CD14-positive monocyte (primary cell): ENCODE measurements at regions not wholly inside any gene's neighbourhood (a gene's known extent, or its start where the extent isn't known, plus 50 kb on each side); places are given as distances from the start of the nearest gene placed in this dataset.

Source experiments
- DNase-seq, 3 donors: peaks; one replicate each; pipeline ENCODE4 v3.0.0-alpha.2; 2011 to 2022
- H2AFZ ChIP-seq: 2 replicates; pipeline ENCODE4 v1.6.0; 2012; ENCODE audit warnings: mild to moderate bottlenecking, low read depth, low read length, inconsistent platforms; ENCODE audit not compliant: insufficient read depth, poor library complexity, severe bottlenecking
- H3K27ac ChIP-seq, 2 donors: 1 replicate in 1 of 2; 2 replicates in 1 of 2; pipeline ENCODE4 v1.5.1; 2012 to 2013; ENCODE audit warnings: low read length in 2 of 2, control low read depth in 1 of 2, inconsistent platforms in 1 of 2, low read depth in 1 of 2, mild to moderate bottlenecking in 1 of 2
- H3K27me3 ChIP-seq, 2 donors: one replicate each; pipeline versions ENCODE4 v1.6.0 to v1.6.1; 2011 to 2013; ENCODE audit warnings: low read length in 2 of 2; ENCODE audit not compliant: control insufficient read depth in 2 of 2, insufficient read depth in 2 of 2
- H3K36me3 ChIP-seq, 2 donors: replicated peaks in 1 of 2; 1 replicate in 1 of 2; 2 replicates in 1 of 2; pipeline versions ENCODE4 v1.5.1 to v1.6.1; 2012 to 2013; ENCODE audit warnings: low read length in 2 of 2, control low read depth in 1 of 2, inconsistent platforms in 1 of 2, mild to moderate bottlenecking in 1 of 2; ENCODE audit not compliant: insufficient read depth in 2 of 2, control insufficient read depth in 1 of 2
- H3K4me1 ChIP-seq, 2 donors: 1 replicate in 1 of 2; 2 replicates in 1 of 2; pipeline versions ENCODE4 v1.5.1 to v1.6.1; 2012 to 2013; ENCODE audit warnings: low read length in 2 of 2, control low read depth in 1 of 2, inconsistent platforms in 1 of 2, mild to moderate bottlenecking in 1 of 2, moderate library complexity in 1 of 2; ENCODE audit not compliant: insufficient read depth in 2 of 2, control insufficient read depth in 1 of 2
- H3K4me2 ChIP-seq: replicated peaks from 2 replicates; pipeline ENCODE3; 2012; ENCODE audit warnings: low read length, moderate library complexity, mild to moderate bottlenecking; ENCODE audit not compliant: poor library complexity, severe bottlenecking; ENCODE audit errors: extremely low read depth
- H3K4me3 ChIP-seq, 3 experiments: fragments of 200-600 bp in 1 of 3; sonication (generic) in 1 of 3; replicated peaks in 1 of 3; 1 replicate in 2 of 3; 2 replicates in 1 of 3; pipeline ENCODE4 v1.5.1; 2011 to 2013; ENCODE audit warnings: low read length in 3 of 3, mild to moderate bottlenecking in 3 of 3, control low read depth in 2 of 3, low read depth in 2 of 3, inconsistent platforms in 1 of 3, moderate library complexity in 1 of 3
- H3K79me2 ChIP-seq: 2 replicates; pipeline ENCODE4 v1.6.0; 2012; ENCODE audit warnings: mild to moderate bottlenecking, control low read depth, inconsistent platforms, low read length, moderate library complexity; ENCODE audit not compliant: insufficient read depth
- H3K9ac ChIP-seq: 2 replicates; pipeline ENCODE4 v1.6.0; 2017; ENCODE audit warnings: low read length, mild to moderate bottlenecking; ENCODE audit not compliant: insufficient read depth, poor library complexity, severe bottlenecking
- H3K9me3 ChIP-seq, 2 donors: replicated peaks in 1 of 2; 1 replicate in 1 of 2; 2 replicates in 1 of 2; pipeline versions ENCODE4 v1.5.1 to v1.6.1; 2012 to 2013; ENCODE audit warnings: low read length in 2 of 2, control low read depth in 1 of 2; ENCODE audit not compliant: control insufficient read depth in 1 of 2, insufficient read depth in 1 of 2
- H4K20me1 ChIP-seq: 2 replicates; pipeline ENCODE4 v1.6.0; 2012; ENCODE audit warnings: mild to moderate bottlenecking, low read length, control low read depth, moderate library complexity; ENCODE audit not compliant: insufficient read depth
- H3K27ac Mint-ChIP-seq, 7 donors: one replicate each; pipeline ENCODE4 v1.8.0; 2020; ENCODE audit warnings: mild to moderate bottlenecking in 7 of 7, mixed read lengths in 7 of 7, moderate library complexity in 6 of 7, inconsistent platforms in 2 of 7
- H3K27me3 Mint-ChIP-seq, 3 donors: one replicate each; pipeline ENCODE4 v1.8.0; 2021 to 2022; ENCODE audit warnings: low read depth in 3 of 3, mild to moderate bottlenecking in 3 of 3, mixed read lengths in 3 of 3, moderate library complexity in 3 of 3, inconsistent platforms in 1 of 3
- H3K36me3 Mint-ChIP-seq, 2 donors: one replicate each; pipeline ENCODE4 v1.8.0; 2020; ENCODE audit warnings: mixed read lengths in 2 of 2, inconsistent platforms in 1 of 2, mild to moderate bottlenecking in 1 of 2
- H3K4me1 Mint-ChIP-seq: one replicate; pipeline ENCODE4 v1.8.0; 2020; ENCODE audit warnings: mild to moderate bottlenecking, mixed read lengths
- H3K4me3 Mint-ChIP-seq, 2 donors: one replicate each; pipeline ENCODE4 v1.8.0; 2020; ENCODE audit warnings: mild to moderate bottlenecking in 2 of 2, mixed read lengths in 2 of 2, moderate library complexity in 1 of 2
- H3K9me3 Mint-ChIP-seq, 7 donors: one replicate each; pipeline ENCODE4 v1.8.0; 2020 to 2022; ENCODE audit warnings: mixed read lengths in 7 of 7, mild to moderate bottlenecking in 6 of 7, moderate library complexity in 6 of 7, inconsistent platforms in 2 of 7
- WGBS: methylation state at CpG from one replicate; pipeline ENCODE4 v1.1.5; 2013; ENCODE audit warnings: missing lambda C conversion rate; ENCODE audit not compliant: insufficient coverage; 5-methylcytosine and 5-hydroxymethylcytosine counted together
- intact Hi-C, 2 donors: fragments of 100-400 bp; cut with micrococcal nuclease; formaldehyde crosslinking; loops; one replicate each; pipeline versions ENCODE4 v1.15.0 to v1.15.1; 2023
- TF ChIP-seq, protein P1 (sequence below): fragments of 200-600 bp; IDR thresholded peaks from one replicate; pipeline ENCODE4 v1.8.0; 2022; ENCODE audit warnings: antibody characterized with exemption, mild to moderate bottlenecking

DNA sequence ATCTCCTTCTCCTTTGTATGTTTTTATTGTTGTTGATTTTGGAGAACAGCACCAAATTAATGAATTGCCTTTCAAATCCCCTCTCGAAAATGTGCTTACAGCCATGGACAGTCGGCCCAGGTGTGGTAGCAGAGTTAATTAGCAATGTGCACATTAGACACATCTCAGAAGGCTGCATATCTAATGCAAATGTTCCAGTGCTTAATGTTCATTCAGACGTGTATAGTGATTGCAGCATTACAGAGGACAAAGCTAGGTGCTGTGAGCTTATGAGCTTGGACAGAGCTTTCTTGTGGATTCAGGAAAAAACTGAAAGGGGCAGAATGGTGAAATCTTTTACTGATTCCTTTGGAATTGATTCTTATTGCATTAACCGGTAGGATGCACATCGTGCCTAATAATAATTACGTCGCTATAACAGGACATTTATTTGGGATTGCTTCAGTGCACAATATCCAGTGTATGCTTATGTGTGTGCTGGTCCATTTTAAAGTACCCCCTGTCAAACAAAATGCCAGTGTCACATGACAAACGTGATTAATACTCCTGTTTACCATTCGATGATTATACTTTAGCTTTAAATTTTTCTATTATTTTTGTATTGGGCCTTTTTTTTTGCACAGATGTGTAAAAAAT is 552.9 kb upstream of the EPHA5 start:
- no peaks in the 10 kb centered on the region for H4K20me1 ChIP-seq
- Mint-ChIP-seq H3K4me3 (no peak overlapping the region), H3K4me1 (no peaks in the 10 kb centered on the region), H3K27me3 (peaks cover 0 to 1% (median 0%) of the 10 kb centered on the region in 3 donors), H3K27ac (no peak overlapping the region), H3K36me3 (no peaks in the 10 kb centered on the region), H3K9me3 (peaks cover 0 to 5% (median 0%) of the 10 kb centered on the region in 7 donors)
- H2AFZ ChIP-seq: no peak overlapping the region
- no peaks in the 10 kb centered on the region for H3K36me3 ChIP-seq
- H3K4me3 ChIP-seq: no peak overlapping the region
- no peak overlapping the region for H3K9ac ChIP-seq
- TF ChIP-seq, protein P1, sequence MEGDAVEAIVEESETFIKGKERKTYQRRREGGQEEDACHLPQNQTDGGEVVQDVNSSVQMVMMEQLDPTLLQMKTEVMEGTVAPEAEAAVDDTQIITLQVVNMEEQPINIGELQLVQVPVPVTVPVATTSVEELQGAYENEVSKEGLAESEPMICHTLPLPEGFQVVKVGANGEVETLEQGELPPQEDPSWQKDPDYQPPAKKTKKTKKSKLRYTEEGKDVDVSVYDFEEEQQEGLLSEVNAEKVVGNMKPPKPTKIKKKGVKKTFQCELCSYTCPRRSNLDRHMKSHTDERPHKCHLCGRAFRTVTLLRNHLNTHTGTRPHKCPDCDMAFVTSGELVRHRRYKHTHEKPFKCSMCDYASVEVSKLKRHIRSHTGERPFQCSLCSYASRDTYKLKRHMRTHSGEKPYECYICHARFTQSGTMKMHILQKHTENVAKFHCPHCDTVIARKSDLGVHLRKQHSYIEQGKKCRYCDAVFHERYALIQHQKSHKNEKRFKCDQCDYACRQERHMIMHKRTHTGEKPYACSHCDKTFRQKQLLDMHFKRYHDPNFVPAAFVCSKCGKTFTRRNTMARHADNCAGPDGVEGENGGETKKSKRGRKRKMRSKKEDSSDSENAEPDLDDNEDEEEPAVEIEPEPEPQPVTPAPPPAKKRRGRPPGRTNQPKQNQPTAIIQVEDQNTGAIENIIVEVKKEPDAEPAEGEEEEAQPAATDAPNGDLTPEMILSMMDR: no peak
- no peaks in the 10 kb centered on the region for H3K79me2 ChIP-seq
- no peak overlapping the region for H3K4me2 ChIP-seq
- H3K9me3 ChIP-seq: no peaks in the 10 kb centered on the region
- WGBS: 80% methylated on average over 1 of the region's 9 CpGs
- no peak for DNase-seq
- intact Hi-C loops: no loop called here
- H3K4me1 ChIP-seq: no peaks in the 10 kb centered on the region
- H3K27ac ChIP-seq: no peak overlapping the region
- H3K27me3 ChIP-seq: no peaks in the 10 kb centered on the region

DNA sequence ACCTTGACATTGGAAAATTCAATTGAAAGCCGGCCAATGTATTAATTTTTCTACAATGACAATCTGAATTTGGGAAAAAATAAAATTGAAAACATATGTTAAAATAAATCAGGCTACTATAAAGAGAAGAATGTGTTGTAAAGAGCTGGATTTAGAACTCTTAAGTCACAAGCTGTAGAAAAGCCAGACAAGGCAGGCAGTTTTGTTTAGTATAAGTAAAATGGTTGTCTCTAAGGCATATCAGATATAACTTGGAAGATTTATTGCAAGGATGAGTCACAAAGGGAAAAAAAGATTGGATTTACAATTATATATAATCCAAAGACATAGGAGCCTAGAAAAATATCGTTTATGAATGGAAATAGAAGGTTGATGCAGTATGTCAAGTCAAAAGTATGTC is 549.1 kb upstream of the EPHA5 start:
- WGBS: no CpG with 5 or more reads among the region's 2 CpGs
- Histone ChIP-seq H3K36me3 (no peaks in the 10 kb centered on the region), H3K27me3 (no peaks in the 10 kb centered on the region), H3K4me3 (no peak overlapping the region), H3K4me1 (no peaks in the 10 kb centered on the region), H3K27ac (no peak overlapping the region), H3K79me2 (no peaks in the 10 kb centered on the region), H3K4me2 (no peak overlapping the region), H3K9ac (no peak overlapping the region), H3K9me3 (no peaks in the 10 kb centered on the region), H2AFZ (no peak overlapping the region), H4K20me1 (no peaks in the 10 kb centered on the region)
- Mint-ChIP-seq H3K36me3 (no peaks in the 10 kb centered on the region), H3K27me3 (peaks cover 0 to 1% (median 0%) of the 10 kb centered on the region in 3 donors), H3K27ac (no peak overlapping the region), H3K4me1 (no peaks in the 10 kb centered on the region), H3K9me3 (peaks cover 0 to 7% (median 0%) of the 10 kb centered on the region in 7 donors), H3K4me3 (no peak overlapping the region)
- intact Hi-C loops: no loop called here
- DNase-seq: no peak
- TF ChIP-seq, protein P1: no peak
